Neural cell (in vitro differentiated cells): ENCODE measurements at regions not wholly inside any gene's neighbourhood (a gene's known extent, or its start where the extent isn't known, plus 50 kb on each side); places are given as distances from the start of the nearest gene placed in this dataset.

ENCODE experiments used
- H2AFZ ChIP-seq: fragments of 200-600, 300-800 bp; sonication (generic), shearing (Covaris generic); 2 replicates; pipeline ENCODE4 v1.6.0; 2014; ENCODE audit warnings: low read depth, mild to moderate bottlenecking, antibody characterized with exemption, low read length, moderate library complexity
- H3F3A ChIP-seq: fragments of 200-600 bp; shearing (Covaris generic); 2 replicates; pipeline ENCODE4 v1.6.1; 2016; ENCODE audit warnings: mild to moderate bottlenecking, moderate library complexity, mixed read lengths, antibody characterized with exemption, low read length; ENCODE audit not compliant: insufficient read depth, poor library complexity, severe bottlenecking
- H3K27ac ChIP-seq: fragments of 200-600, 300-800 bp; sonication (generic), shearing (Covaris generic); 2 replicates; pipeline ENCODE4 v1.5.1; 2014; ENCODE audit warnings: mild to moderate bottlenecking, low read length, moderate library complexity
- H3K27me3 ChIP-seq: fragments of 300-800, 200-600 bp; sonication (generic), shearing (Covaris generic); 2 replicates; pipeline ENCODE4 v1.6.0; 2014; ENCODE audit warnings: mild to moderate bottlenecking, low read depth, low read length, moderate library complexity; ENCODE audit not compliant: insufficient read depth
- H3K36me3 ChIP-seq: fragments of 300-800, 200-600 bp; sonication (generic), shearing (Covaris generic); 2 replicates; pipeline ENCODE4 v1.5.1; 2014; ENCODE audit warnings: mild to moderate bottlenecking, antibody characterized with exemption, low read length, moderate library complexity; ENCODE audit not compliant: insufficient read depth
- H3K4me2 ChIP-seq: fragments of 300-800, 200-600 bp; sonication (generic), shearing (Covaris generic); 2 replicates; pipeline ENCODE4 v1.6.0; 2014; ENCODE audit warnings: mild to moderate bottlenecking, low read length
- H3K4me3 ChIP-seq: fragments of 300-800, 200-600 bp; sonication (generic), shearing (Covaris generic); 2 replicates; pipeline ENCODE4 v1.5.1; 2014; ENCODE audit warnings: mild to moderate bottlenecking, low read length, moderate library complexity
- H3K79me2 ChIP-seq: fragments of 200-600 bp; shearing (Covaris generic); replicated peaks from 2 replicates; pipeline ENCODE4 v1.6.0; 2014; ENCODE audit warnings: mild to moderate bottlenecking, low read length, moderate library complexity; ENCODE audit not compliant: insufficient read depth
- H3K9ac ChIP-seq: fragments of 300-800, 200-600 bp; sonication (generic), shearing (Covaris generic); 2 replicates; pipeline ENCODE4 v1.6.1; 2016; ENCODE audit warnings: mild to moderate bottlenecking, low read length, mixed read lengths
- H3K9me2 ChIP-seq: fragments of 200-600 bp; shearing (Covaris generic); 2 replicates; pipeline ENCODE4 v1.6.1; 2016; ENCODE audit warnings: mild to moderate bottlenecking, low read length, mixed read lengths; ENCODE audit not compliant: insufficient read depth
- H3K9me3 ChIP-seq: fragments of 200-600, 300-800 bp; sonication (generic), shearing (Covaris generic); 2 replicates; pipeline ENCODE4 v1.6.1; 2016; ENCODE audit warnings: mild to moderate bottlenecking, mixed run types, low read length, moderate library complexity, mixed read lengths
- H4K20me1 ChIP-seq: fragments of 200-600 bp; shearing (Covaris generic); 2 replicates; pipeline ENCODE4 v1.6.1; 2016; ENCODE audit warnings: mild to moderate bottlenecking, mixed run types; ENCODE audit not compliant: insufficient read depth
- CTCF ChIP-seq: fragments of 450-650 bp; IDR thresholded peaks from 2 replicates; pipeline ENCODE4 v1.5.1; 2014; ENCODE audit warnings: antibody characterized with exemption, mild to moderate bottlenecking, moderate library complexity; ENCODE audit not compliant: poor library complexity, severe bottlenecking
- EP300 ChIP-seq: fragments of 450-650 bp; conservative IDR thresholded peaks from 2 replicates; pipeline ENCODE4 v1.6.1; 2014; ENCODE audit warnings: antibody characterized with exemption, mild to moderate bottlenecking, moderate library complexity; ENCODE audit not compliant: poor library complexity, severe bottlenecking
- EZH2 ChIP-seq: fragments of 200-600, 300-800 bp; shearing (Covaris generic), sonication (generic); IDR thresholded peaks from 2 replicates; pipeline ENCODE4 v1.6.1; 2014; ENCODE audit warnings: antibody characterized with exemption, low read length, borderline replicate concordance, mild to moderate bottlenecking; ENCODE audit not compliant: insufficient read depth, poor library complexity, severe bottlenecking
- MXI1 ChIP-seq: fragments of 450-650 bp; conservative IDR thresholded peaks from 2 replicates; pipeline ENCODE4 v1.6.1; 2014; ENCODE audit warnings: antibody characterized with exemption, mild to moderate bottlenecking; ENCODE audit not compliant: poor library complexity, severe bottlenecking
- POLR2AphosphoS5 ChIP-seq: IDR thresholded peaks from 2 replicates; pipeline ENCODE4 v1.6.1; 2012
- RAD21 ChIP-seq: fragments of 450-650 bp; conservative IDR thresholded peaks from 2 replicates; pipeline ENCODE4 v1.6.1; 2014; ENCODE audit warnings: antibody characterized with exemption, mild to moderate bottlenecking, moderate library complexity
- SMC3 ChIP-seq: fragments of 450-650 bp; conservative IDR thresholded peaks from 2 replicates; pipeline ENCODE4 v1.6.1; 2014; ENCODE audit warnings: antibody characterized with exemption, mild to moderate bottlenecking, moderate library complexity; ENCODE audit not compliant: poor library complexity
- TAF1 ChIP-seq: IDR thresholded peaks from 2 replicates; pipeline ENCODE4 v1.6.1; 2012; ENCODE audit warnings: low read depth
- TF ChIP-seq, protein P1 (sequence below): IDR thresholded peaks from 2 replicates; pipeline ENCODE4 v1.6.1; 2012; ENCODE audit warnings: borderline replicate concordance

- no peak overlapping the region for H2AFZ ChIP-seq
- H3K9me3 ChIP-seq = no peaks in the 10 kb centered on the region
- H3K9ac ChIP-seq = no peak overlapping the region
- no peak overlapping the region for H3K4me2 ChIP-seq
- no peaks in the 10 kb centered on the region for H3K36me3 ChIP-seq
- H3K79me2 ChIP-seq = no peaks in the 10 kb centered on the region
- no peak overlapping the region for H3K4me3 ChIP-seq
- no peaks in the 10 kb centered on the region for H4K20me1 ChIP-seq
- H3K27ac ChIP-seq = no peak overlapping the region
- no peaks in the 10 kb centered on the region for H3K27me3 ChIP-seq
- H3F3A ChIP-seq = no peaks in the 10 kb centered on the region
- H3K9me2 ChIP-seq = no peaks in the 10 kb centered on the region
- TF ChIP-seq EP300 (no peak), SMC3 (no peak), POLR2AphosphoS5 (no peak), EZH2 (no peak), RAD21 (no peak), MXI1 (no peak), TAF1 (no peak), CTCF (no peak)
- TF ChIP-seq, protein P1, sequence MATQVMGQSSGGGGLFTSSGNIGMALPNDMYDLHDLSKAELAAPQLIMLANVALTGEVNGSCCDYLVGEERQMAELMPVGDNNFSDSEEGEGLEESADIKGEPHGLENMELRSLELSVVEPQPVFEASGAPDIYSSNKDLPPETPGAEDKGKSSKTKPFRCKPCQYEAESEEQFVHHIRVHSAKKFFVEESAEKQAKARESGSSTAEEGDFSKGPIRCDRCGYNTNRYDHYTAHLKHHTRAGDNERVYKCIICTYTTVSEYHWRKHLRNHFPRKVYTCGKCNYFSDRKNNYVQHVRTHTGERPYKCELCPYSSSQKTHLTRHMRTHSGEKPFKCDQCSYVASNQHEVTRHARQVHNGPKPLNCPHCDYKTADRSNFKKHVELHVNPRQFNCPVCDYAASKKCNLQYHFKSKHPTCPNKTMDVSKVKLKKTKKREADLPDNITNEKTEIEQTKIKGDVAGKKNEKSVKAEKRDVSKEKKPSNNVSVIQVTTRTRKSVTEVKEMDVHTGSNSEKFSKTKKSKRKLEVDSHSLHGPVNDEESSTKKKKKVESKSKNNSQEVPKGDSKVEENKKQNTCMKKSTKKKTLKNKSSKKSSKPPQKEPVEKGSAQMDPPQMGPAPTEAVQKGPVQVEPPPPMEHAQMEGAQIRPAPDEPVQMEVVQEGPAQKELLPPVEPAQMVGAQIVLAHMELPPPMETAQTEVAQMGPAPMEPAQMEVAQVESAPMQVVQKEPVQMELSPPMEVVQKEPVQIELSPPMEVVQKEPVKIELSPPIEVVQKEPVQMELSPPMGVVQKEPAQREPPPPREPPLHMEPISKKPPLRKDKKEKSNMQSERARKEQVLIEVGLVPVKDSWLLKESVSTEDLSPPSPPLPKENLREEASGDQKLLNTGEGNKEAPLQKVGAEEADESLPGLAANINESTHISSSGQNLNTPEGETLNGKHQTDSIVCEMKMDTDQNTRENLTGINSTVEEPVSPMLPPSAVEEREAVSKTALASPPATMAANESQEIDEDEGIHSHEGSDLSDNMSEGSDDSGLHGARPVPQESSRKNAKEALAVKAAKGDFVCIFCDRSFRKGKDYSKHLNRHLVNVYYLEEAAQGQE = no peak
These were observed 283.5 kb upstream of the ROPN1 start for GRCh38 chr3:124275412-124275811.

GRCh38 chr3:124276133-124276532, 284.2 kb upstream of the ROPN1 start:
- no peaks in the 10 kb centered on the region for H3F3A ChIP-seq
- H2AFZ ChIP-seq = no peak overlapping the region
- no peak overlapping the region for H3K9ac ChIP-seq
- H3K4me2 ChIP-seq = no peak overlapping the region
- no peak overlapping the region for H3K4me3 ChIP-seq
- H4K20me1 ChIP-seq = no peaks in the 10 kb centered on the region
- H3K9me3 ChIP-seq = no peaks in the 10 kb centered on the region
- H3K79me2 ChIP-seq = no peaks in the 10 kb centered on the region
- no peak overlapping the region for H3K27ac ChIP-seq
- no peaks in the 10 kb centered on the region for H3K27me3 ChIP-seq
- H3K36me3 ChIP-seq = no peaks in the 10 kb centered on the region
- TF ChIP-seq SMC3 (no peak), TAF1 (no peak), EZH2 (no peak)
- H3K9me2 ChIP-seq = no peaks in the 10 kb centered on the region
